HepG2 (cell line): ENCODE measurements at regions not wholly inside any gene's neighbourhood (a gene's known extent, or its start where the extent isn't known, plus 50 kb on each side); places are given as distances from the start of the nearest gene placed in this dataset.

Source experiments
- ATAC-seq: fragments of 200-7000 bp; cut with Tn5 transposase; 3 replicates; pipeline ENCODE4 v1.9.1; 2020; ENCODE audit warnings: mild to moderate bottlenecking, moderate library complexity
- BruUV-seq: library from RNA; stranded (reverse); fragments of 400-500 nt; replicated peaks from 2 replicates; lab custom pipeline; 2021; lab: Mats Ljungman, UMichigan
- CTCF ChIA-PET: fragments of 300-600 bp; formaldehyde crosslinking; extraction: SDS; loops from one replicate; lab custom pipeline; 2021; ENCODE audit warnings: low total read pairs, inconsistent platforms, low intra/inter-chr PET ratio; lab: Yijun Ruan, JAX
- POLR2A ChIA-PET: fragments of 350-600 bp; sonication (Branson Sonifier 250); formaldehyde crosslinking; loops from one replicate; lab custom pipeline; 2020; ENCODE audit warnings: antibody characterized with exemption, inconsistent platforms; lab: Yijun Ruan, JAX
- DNase-seq: peaks from one replicate; pipeline ENCODE4 v3.0.0-alpha.2; 2015; ENCODE audit warnings: low spot score
- FAIRE-seq: peaks from 3 replicates; lab custom pipeline; 2011; peaks lifted over from hg19 to GRCh38; lab: Jason Lieb, UNC
- H2AFZ ChIP-seq: one replicate; pipeline ENCODE4 v1.6.1; 2011; ENCODE audit warnings: low read length, inconsistent platforms
- H3K27ac ChIP-seq: fragments of 300-600 bp; 3 replicates; pipeline ENCODE4 v1.8.0; 2011; ENCODE audit warnings: mixed run types, mild to moderate bottlenecking, mixed read lengths, low read length, inconsistent platforms; ENCODE audit not compliant: insufficient read depth; ENCODE audit errors: extremely low read length
- H3K27me3 ChIP-seq, 2 experiments: fragments of 200-600 bp in 1 of 2; 2 replicates in 1 of 2; 3 replicates in 1 of 2; pipeline versions ENCODE4 v1.6.0 to v1.8.0; 2011; ENCODE audit warnings: low read length in 2 of 2, mild to moderate bottlenecking in 2 of 2, moderate library complexity in 2 of 2, inconsistent platforms in 1 of 2; ENCODE audit not compliant: insufficient read depth in 2 of 2, control insufficient read depth in 1 of 2
- H3K36me3 ChIP-seq, 2 experiments: fragments of 200-600 bp in 1 of 2; replicated peaks in 1 of 2; 2 replicates in 1 of 2; 3 replicates in 1 of 2; pipeline versions ENCODE4 v1.5.1 to v1.8.0; 2011; ENCODE audit warnings: low read length in 2 of 2, inconsistent platforms in 1 of 2; ENCODE audit not compliant: insufficient read depth in 2 of 2, control insufficient read depth in 1 of 2
- H3K4me1 ChIP-seq: 2 replicates; pipeline ENCODE4 v1.5.1; 2012; ENCODE audit warnings: low read length, inconsistent platforms; ENCODE audit not compliant: insufficient read depth
- H3K4me2 ChIP-seq: 2 replicates; pipeline ENCODE4 v1.6.0; 2011; ENCODE audit warnings: low read depth, low read length, inconsistent platforms
- H3K4me3 ChIP-seq, 3 experiments: fragments of 200-600 bp in 1 of 3; sonication (generic), shearing (Covaris generic) in 1 of 3; replicated peaks in 1 of 3; 2 replicates each; pipeline ENCODE4 v1.5.1; 2011 to 2016; ENCODE audit warnings: low read length in 3 of 3, inconsistent platforms in 2 of 3, low read depth in 2 of 3, mild to moderate bottlenecking in 2 of 3, control low read depth in 1 of 3, mixed read lengths in 1 of 3; ENCODE audit not compliant: insufficient read depth in 1 of 3
- H3K79me2 ChIP-seq: one replicate; pipeline ENCODE4 v1.6.1; 2011; ENCODE audit warnings: low read length, inconsistent platforms; ENCODE audit not compliant: insufficient read depth
- H3K9ac ChIP-seq: 2 replicates; pipeline ENCODE4 v1.6.0; 2011; ENCODE audit warnings: mild to moderate bottlenecking, low read depth, low read length, inconsistent platforms; ENCODE audit not compliant: insufficient read depth
- H3K9me3 ChIP-seq: 2 replicates; pipeline ENCODE4 v1.5.1; 2012; ENCODE audit warnings: mild to moderate bottlenecking, low read length
- H4K20me1 ChIP-seq: 2 replicates; pipeline ENCODE4 v1.6.0; 2011; ENCODE audit warnings: inconsistent platforms, mild to moderate bottlenecking, low read length, moderate library complexity; ENCODE audit not compliant: insufficient read depth
- ASH2L ChIP-seq: fragments of 300-600, 200-600 bp; sonication (generic); IDR thresholded peaks from 2 replicates; pipeline ENCODE4 v1.7.0; 2017; ENCODE audit warnings: low read depth, mild to moderate bottlenecking, moderate library complexity, mixed read lengths, low read length; ENCODE audit not compliant: insufficient read length
- HOXA9 ChIP-seq: sonication (generic); formaldehyde crosslinking; IDR thresholded peaks from 2 replicates; pipeline ENCODE4 v1.8.1; 2022; ENCODE audit warnings: missing genetic modification reagents, mild to moderate bottlenecking, moderate library complexity, borderline replicate concordance
- PPARG ChIP-seq: conservative IDR thresholded peaks from 2 replicates; pipeline ENCODE4 v1.6.1; 2016; ENCODE audit warnings: missing biosample characterization, missing genetic modification reagents
- SAP130 ChIP-seq: IDR thresholded peaks from 2 replicates; pipeline ENCODE4 v1.6.1; 2016; ENCODE audit warnings: low read depth
- ZKSCAN8 ChIP-seq: IDR thresholded peaks from 2 replicates; pipeline ENCODE4 v1.6.1; 2016; ENCODE audit warnings: borderline replicate concordance, missing genetic modification reagents, missing compliant biosample characterization
- ZMYM3 ChIP-seq: sonication (generic); formaldehyde crosslinking; IDR thresholded peaks from 2 replicates; pipeline ENCODE4 v1.5.1; 2020; ENCODE audit warnings: mild to moderate bottlenecking, missing genetic modification reagents
- ZNF18 ChIP-seq: sonication (generic); formaldehyde crosslinking; IDR thresholded peaks from 2 replicates; pipeline ENCODE4 v1.8.0; 2022; ENCODE audit warnings: mild to moderate bottlenecking, missing genetic modification reagents; ENCODE audit not compliant: insufficient replicate concordance
- ZNF362 ChIP-seq: sonication (generic); formaldehyde crosslinking; IDR thresholded peaks from 2 replicates; pipeline ENCODE4 v1.4.0; 2020; ENCODE audit warnings: missing genetic modification reagents, mild to moderate bottlenecking, borderline replicate concordance
- ZNF646 ChIP-seq: sonication (generic); formaldehyde crosslinking; IDR thresholded peaks from 2 replicates; pipeline ENCODE4 v1.9.0; 2021; ENCODE audit warnings: mild to moderate bottlenecking, missing genetic modification reagents
- ZNF674 ChIP-seq: sonication (generic); formaldehyde crosslinking; IDR thresholded peaks from 2 replicates; pipeline ENCODE4 v1.5.0; 2020; ENCODE audit warnings: low read depth, mild to moderate bottlenecking, missing genetic modification reagents
- ZNF720 ChIP-seq: sonication (generic); formaldehyde crosslinking; IDR thresholded peaks from 2 replicates; pipeline ENCODE4 v1.4.0; 2020; ENCODE audit warnings: missing genetic modification reagents
- ZNF891 ChIP-seq: sonication (generic); formaldehyde crosslinking; IDR thresholded peaks from 2 replicates; pipeline ENCODE4 v1.5.0; 2020; ENCODE audit warnings: mild to moderate bottlenecking, missing genetic modification reagents
- WGBS: methylation state at CpG from one replicate; pipeline ENCODE4 v1.1.6; 2017; ENCODE audit warnings: low lambda C conversion rate; 5-methylcytosine and 5-hydroxymethylcytosine counted together
- in situ Hi-C: cut with HindIII; loops from 2 replicates; pipeline ENCODE4 v1.10.0; 2017; ENCODE audit warnings: low pct_unique_long_range_greater_than_20kb; ENCODE audit not compliant: extremely low pct_ligation_motif_present
- intact Hi-C: fragments of 100-400 bp; cut with micrococcal nuclease; formaldehyde crosslinking; loops from one replicate; pipeline ENCODE4 v1.10.0; 2022; ENCODE audit not compliant: unreplicated experiment

- ATAC-seq = no peak
- Histone ChIP-seq H3K27ac (no peak overlapping the region), H3K27me3 (peaks cover 0 to 2% of the 10 kb centered on the region in 2 experiments; a peak in 1 of 5 replicates), H3K4me2 (no peak overlapping the region), H2AFZ (no peak overlapping the region), H3K4me3 (no peak overlapping the region), H3K9me3 (peaks cover 24% of the 10 kb centered on the region), H3K36me3 (no peaks in the 10 kb centered on the region), H3K4me1 (peaks cover 7% of the 10 kb centered on the region; the same call in 1 of the 2 replicates), H3K79me2 (no peaks in the 10 kb centered on the region), H3K9ac (no peak overlapping the region), H4K20me1 (no peaks in the 10 kb centered on the region)
- no peak for FAIRE-seq
- intact Hi-C loops = no loop called here
- no peak for DNase-seq
- TF ChIP-seq ZNF18 (CRISPR knock-in tag) (no peak), ASH2L (no peak), ZNF674 (no peak), ZNF646 (CRISPR knock-in tag) (no peak), PPARG (CRISPR knock-in tag) (no peak), ZNF891 (CRISPR knock-in tag) (no peak), HOXA9 (no peak), ZNF720 (CRISPR knock-in tag) (no peak), ZNF362 (CRISPR knock-in tag) (no peak), SAP130 (no peak), ZKSCAN8 (no peak), ZMYM3 (CRISPR knock-in tag) (no peak)
- ChIA-PET POLR2A (no interaction called here), CTCF (no interaction called here)
- WGBS = 4% methylated on average over 2 of the region's 2 CpGs
- no TSS peak for BruUV-seq
- in situ Hi-C loops = no loop called here
Observed at GRCh38 chr2:37790019-37790418, 118.6 kb upstream of the CDC42EP3 start.
